Stomach (tissue), 4 donors: ENCODE measurements at regions not wholly inside any gene's neighbourhood (a gene's known extent, or its start where the extent isn't known, plus 50 kb on each side); places are given as distances from the start of the nearest gene placed in this dataset.

Experiments used
- CTCF ChIP-seq, 7 experiments: fragments of 450-650 bp in 4 of 7; fragments of 200-600 bp in 3 of 7; sonication (generic) in 3 of 7; IDR thresholded peaks; one replicate each; pipeline ENCODE4 v1.5.1; 2016 to 2019; ENCODE audit warnings: antibody characterized with exemption in 7 of 7, control low read depth in 2 of 7, mild to moderate bottlenecking in 1 of 7
- EP300 ChIP-seq: sonication (generic); formaldehyde crosslinking; IDR thresholded peaks from one replicate; pipeline ENCODE4 v1.6.1; 2017; ENCODE audit warnings: antibody characterized with exemption
- POLR2A ChIP-seq, 4 donors: fragments of 450-650 bp; IDR thresholded peaks; one replicate each; pipeline ENCODE4 v1.6.1; 2016; ENCODE audit warnings: antibody characterized with exemption in 4 of 4, control low read depth in 2 of 4, mild to moderate bottlenecking in 1 of 4, moderate library complexity in 1 of 4
- POLR2AphosphoS5 ChIP-seq, 3 donors: sonication (generic); formaldehyde crosslinking; IDR thresholded peaks; one replicate each; pipeline ENCODE4 v1.6.1; 2016; ENCODE audit warnings: antibody characterized with exemption in 3 of 3

DNA sequence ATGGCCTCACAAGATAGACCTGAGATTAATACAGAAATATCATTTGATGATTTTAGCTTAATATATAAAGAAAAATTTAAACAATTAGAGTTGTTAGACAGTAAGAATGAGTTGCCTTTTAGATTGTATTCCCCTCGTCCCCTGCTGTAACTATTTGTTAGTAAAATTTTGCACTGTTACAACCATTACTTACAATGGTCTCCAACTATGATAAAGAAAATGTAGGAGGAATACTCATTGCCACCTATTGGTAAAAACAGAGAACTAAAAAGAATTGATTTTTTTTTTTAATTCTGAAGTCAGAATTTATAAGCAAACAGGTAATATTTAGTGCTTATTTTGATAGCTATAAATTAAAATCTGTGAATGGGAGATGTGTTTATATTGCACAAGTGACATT, 937.6 kb downstream of the TLE4 start:
- TF ChIP-seq CTCF (IDR thresholded peaks at IDR 0.05) (no peak), EP300 (no peak), POLR2A (IDR thresholded peaks at IDR 0.05) (no peak), POLR2AphosphoS5 (IDR thresholded peaks at IDR 0.05) (no peak)
